ENCODE measurements at regions not wholly inside any gene's neighbourhood (a gene's known extent, or its start where the extent isn't known, plus 50 kb on each side); places are given as distances from the start of the nearest gene placed in this dataset.

DNA sequence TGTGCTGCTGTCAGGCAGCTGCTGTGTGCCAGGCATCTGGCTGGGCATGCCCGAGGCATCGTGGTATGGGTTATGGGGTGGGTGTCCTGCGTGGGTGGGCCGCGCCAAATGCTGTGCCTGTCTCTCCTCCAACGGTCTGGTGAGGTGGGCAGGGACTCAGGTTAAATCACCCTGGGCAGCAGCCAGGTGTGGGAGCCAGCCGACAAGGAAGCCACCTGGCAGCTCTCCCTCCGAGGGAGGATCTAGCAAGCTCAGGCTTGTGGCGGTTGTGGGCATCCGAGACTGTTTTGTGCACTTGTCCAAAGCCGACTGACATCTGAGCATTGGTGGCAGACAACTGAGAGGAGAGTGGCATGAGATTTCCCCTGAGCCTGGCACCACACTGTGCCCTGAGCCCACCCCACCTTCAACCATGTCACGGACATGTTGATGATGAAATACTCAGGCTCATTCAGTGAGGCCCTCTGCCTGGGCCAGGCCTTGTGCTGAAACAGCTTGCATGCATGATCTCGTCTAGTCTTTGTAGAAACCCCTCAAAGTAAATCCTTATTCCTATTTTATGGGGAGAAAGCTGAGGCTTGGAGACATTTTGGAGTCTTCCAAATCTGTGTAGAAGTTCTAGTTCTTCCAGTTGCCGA lies 181.8 kb upstream of the MYL2 start:
- no peak for DNase-seq

GRCh38 chr12:111101003-111101402 lies 180.6 kb upstream of the MYL2 start:
- DNase-seq: no peak

- DNase-seq: no peak
Observed at GRCh38 chr12:111100554-111100953, 180.2 kb upstream of the MYL2 start.

GRCh38 chr12:111100003-111100402 lies 179.6 kb upstream of the MYL2 start:
- DNase-seq: no peak

DNA sequence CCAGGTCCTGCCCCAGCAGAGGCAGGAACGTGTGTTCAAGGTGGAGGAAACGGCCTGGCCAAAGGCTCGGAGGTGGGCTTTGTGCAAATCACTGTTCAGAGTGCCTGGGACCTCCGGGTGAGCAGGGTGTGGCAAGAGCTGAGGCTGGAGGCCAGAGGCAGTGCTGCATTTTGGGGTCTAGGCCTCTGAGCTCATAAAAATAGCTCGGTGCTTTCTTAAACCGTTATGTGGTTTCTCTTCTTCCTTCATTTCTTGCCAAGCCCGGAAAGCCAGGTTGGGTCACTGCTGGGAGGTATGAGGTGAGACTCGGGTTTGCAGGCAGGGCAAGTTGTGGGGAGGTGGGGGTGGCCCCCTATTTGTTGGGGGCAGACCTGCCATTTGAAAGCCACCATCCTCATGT lies 178.8 kb upstream of the MYL2 start:
- DNase-seq: no peak

DNA sequence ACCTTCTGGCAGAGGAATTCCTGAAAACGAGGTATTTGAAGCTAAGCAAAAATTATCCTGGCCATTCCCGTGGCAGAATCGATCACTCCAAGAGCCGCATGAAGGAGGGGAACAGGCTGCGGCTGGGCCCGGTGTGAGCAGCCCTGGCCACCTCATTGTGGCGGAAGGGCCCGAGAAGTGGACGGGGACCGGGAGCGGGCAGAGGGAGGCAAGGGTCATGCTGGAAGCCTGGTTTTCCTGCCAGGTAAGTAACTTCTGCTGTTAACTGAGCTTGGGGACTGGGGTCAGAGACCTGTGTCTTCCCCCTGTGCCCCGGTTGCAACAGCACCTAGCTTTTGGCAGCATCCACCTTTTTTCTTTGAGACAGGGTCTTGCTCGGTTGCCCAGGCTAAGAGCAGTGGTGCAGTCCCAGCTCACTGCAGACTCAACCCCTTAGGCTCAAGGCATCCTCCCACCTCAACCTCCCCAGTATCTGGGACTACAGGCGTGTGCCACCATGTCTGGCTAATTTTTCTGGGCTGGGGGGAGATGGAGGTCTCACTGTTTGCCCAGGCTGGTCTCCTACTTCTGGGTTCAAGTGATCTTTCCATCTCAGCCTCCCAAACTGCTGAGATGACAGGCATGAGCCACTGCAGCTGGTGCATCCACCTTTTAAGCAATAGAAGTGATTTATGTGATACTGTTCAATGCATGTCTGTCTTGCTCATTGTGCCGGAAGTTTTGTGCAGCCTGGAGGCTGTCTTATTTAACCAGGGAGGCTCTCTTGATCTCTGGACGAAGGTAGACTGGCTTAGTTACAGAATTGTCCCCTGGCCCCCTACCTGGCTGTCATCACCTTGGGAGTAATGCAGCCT lies 174.0 kb upstream of the MYL2 start:
- DNase-seq: no peak

- DNase-seq: no peak
Observed at GRCh38 chr12:111093428-111094142, 173.2 kb upstream of the MYL2 start.

DNA sequence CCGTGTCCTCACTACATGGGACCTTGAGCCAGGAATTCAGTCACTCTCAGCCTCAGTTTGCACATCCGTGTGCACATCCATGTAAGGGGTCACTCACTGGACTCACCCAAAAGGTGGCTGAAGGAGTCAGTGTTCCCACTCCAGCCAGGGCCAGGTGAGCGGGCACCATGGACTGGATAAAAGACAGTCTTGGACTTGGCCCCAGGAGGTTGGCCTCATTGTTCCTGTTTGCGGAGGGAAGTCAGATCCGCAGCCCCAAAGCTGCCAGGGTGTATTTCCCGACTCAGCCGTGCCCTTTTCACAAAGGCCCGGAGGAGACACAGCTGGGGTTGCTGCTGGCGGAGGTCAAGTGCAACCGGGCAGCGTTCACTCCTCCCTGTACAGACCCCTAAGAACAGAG lies 170.7 kb upstream of the MYL2 start:
- no peak for DNase-seq

DNA sequence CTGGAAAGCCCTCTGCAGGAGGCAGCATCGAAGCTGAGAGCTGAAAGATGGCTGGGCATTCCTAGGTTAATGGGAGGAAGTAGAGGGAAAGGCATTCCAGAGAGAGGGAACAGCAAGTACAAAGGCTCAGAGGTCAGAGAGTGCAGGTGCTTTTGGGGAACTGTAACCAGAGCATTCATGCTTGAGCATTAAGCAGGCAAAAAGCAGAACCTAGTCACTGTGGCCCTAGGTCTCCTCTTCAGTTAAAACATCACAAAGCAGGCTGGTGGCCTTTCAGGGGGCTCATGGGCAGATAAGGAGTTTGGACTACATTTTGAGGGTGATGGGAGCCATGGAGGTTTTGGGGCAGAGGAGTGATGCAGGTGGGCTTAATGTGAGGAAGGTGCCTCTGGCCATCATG lies 169.2 kb upstream of the MYL2 start:
- no peak for DNase-seq

- no peak for DNase-seq
Observed at GRCh38 chr12:111088409-111088808, 168.0 kb upstream of the MYL2 start.

DNA sequence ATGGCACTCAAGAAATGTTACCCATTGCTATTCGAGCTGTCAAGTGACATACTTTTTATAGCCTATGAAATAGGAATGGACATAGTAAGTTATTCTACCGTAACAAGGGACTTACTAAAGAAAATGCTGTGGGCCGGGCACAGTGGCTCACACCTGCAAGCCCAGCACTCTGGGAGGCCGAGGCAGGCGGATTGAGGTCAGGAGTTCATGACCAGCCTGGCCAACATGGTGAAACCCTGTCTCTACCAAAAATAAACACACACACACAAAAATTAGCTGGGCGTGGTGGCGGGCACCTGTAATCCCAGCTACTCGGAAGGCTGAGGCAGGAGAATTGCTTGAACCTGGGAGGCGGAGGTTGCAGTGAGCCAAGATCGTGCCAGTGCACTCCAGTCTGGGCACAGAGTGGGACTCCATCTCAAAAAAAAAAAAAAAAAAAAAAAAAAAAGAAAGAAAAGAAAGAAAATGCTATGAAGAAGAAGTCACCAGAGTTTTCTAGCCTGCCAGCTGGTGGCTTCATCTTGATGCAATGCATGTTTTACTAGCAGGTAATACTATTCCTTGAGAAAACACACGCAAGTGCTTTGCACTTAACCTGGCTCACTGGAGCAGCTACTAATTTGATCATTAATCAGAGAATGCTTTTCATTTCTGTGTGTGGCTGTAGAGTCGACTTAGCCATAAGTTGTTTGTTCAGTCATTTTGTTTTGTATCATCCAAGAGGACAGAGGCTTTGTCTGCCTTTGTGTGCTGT lies 166.7 kb upstream of the MYL2 start:
- DNase-seq: no peak

- DNase-seq: no peak
Observed at GRCh38 chr12:111085096-111085495, 164.7 kb upstream of the MYL2 start.

- no peak for DNase-seq
Observed at GRCh38 chr12:111084605-111085004, 164.2 kb upstream of the MYL2 start.

DNA sequence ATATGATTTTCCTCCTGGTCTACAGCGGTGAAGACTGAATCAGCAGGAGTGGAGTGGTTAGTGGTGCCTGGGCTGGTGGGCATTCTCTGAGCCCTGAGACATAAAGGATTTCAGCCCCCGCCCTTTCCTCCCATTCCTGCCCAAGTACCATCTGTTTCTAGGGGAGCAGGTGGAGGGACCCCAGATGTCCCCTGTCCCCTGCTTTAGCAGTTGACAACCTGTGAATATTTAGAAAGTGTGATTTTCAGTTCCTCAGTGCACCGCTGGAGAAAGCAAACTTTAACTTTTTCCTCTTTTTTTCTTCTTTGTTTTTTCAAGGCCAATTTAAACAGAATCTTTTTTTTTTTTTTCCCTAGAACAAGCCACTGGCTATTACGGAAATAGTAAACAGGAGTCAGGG lies 163.8 kb upstream of the MYL2 start:
- DNase-seq: no peak

DNA sequence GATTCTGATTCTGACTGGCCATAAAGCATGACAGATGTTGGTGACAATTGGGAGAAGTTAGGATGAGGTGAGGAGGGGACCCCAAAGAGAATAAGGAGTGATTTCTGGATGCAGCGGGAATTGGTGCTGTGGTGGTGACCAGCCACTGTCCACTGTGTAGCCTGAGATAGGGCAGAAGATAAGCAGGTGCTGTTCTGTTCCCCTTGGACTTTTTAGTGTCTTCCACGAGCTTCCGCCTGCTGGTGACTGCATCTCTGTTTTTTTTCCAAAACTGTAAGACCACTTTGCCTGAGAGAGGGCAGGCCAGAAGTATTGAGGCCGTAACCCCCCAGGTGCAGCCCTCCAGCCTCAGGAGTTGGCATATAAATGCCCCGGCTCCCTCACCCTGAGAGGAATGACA lies 161.2 kb upstream of the MYL2 start:
- no peak for DNase-seq

- no peak for DNase-seq
Observed at GRCh38 chr12:111078731-111079130, 158.4 kb upstream of the MYL2 start.

- DNase-seq: no peak
Observed at GRCh38 chr12:111076611-111077451, 156.5 kb upstream of the MYL2 start.

DNA sequence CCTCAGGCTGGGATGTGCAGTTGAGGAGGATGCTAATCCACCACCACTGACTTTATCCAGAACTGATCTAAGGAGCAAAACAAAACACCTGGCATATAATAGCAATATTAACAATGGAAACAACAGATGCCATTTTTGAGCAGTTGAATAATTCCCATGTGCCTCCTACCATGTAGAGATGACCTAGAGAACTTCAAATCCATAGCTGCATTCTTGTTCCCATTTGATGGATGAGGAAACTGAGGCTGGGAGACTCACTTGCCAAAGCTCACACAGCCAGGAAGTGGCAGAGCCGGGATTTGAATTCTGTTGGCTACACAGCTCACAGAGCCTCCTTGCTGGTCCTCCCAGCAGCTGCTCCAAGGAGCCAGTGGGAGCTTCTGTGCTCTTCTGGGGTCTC lies 155.8 kb upstream of the MYL2 start:
- no peak for DNase-seq

GRCh38 chr12:111074965-111075364 lies 154.6 kb upstream of the MYL2 start:
- DNase-seq: no peak

GRCh38 chr12:111074559-111074958 lies 154.2 kb upstream of the MYL2 start:
- no peak for DNase-seq

GRCh38 chr12:111073370-111073769 lies 153.0 kb upstream of the MYL2 start:
- DNase-seq: no peak

- DNase-seq: no peak
Observed at GRCh38 chr12:111072299-111072698, 151.9 kb upstream of the MYL2 start.

Data from retina (tissue), 1 donor.